ENCODE measurements at regions not wholly inside any gene's neighbourhood (a gene's known extent, or its start where the extent isn't known, plus 50 kb on each side); places are given as distances from the start of the nearest gene placed in this dataset.

DNA sequence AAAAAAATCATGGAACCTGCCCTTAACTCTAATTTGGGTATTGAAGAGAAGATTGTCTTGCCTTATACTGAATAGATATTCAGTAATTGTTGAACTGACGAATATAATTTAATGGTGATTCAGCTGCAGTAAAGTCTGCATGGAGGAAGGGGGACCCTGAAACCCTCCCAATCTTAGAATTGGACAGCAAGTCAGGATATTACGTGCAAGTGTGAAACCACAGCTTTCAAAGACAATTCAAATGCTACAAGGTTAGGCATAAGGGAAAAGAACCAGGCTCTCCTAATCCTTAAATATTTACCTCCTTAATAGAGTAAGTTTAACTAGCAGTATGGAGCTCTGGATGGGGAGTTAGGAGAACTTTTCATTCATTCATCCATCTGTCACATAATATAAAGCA is 226.9 kb upstream of the TNP1 start:
- TF ChIP-seq, protein P1, sequence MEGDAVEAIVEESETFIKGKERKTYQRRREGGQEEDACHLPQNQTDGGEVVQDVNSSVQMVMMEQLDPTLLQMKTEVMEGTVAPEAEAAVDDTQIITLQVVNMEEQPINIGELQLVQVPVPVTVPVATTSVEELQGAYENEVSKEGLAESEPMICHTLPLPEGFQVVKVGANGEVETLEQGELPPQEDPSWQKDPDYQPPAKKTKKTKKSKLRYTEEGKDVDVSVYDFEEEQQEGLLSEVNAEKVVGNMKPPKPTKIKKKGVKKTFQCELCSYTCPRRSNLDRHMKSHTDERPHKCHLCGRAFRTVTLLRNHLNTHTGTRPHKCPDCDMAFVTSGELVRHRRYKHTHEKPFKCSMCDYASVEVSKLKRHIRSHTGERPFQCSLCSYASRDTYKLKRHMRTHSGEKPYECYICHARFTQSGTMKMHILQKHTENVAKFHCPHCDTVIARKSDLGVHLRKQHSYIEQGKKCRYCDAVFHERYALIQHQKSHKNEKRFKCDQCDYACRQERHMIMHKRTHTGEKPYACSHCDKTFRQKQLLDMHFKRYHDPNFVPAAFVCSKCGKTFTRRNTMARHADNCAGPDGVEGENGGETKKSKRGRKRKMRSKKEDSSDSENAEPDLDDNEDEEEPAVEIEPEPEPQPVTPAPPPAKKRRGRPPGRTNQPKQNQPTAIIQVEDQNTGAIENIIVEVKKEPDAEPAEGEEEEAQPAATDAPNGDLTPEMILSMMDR (IDR thresholded peaks at IDR 0.05; ENCODE audit: unreplicated experiment) = no peak
- no peak overlapping the region for H3K27ac Mint-ChIP-seq (ENCODE audit: unreplicated experiment)
- H3K27me3 Mint-ChIP-seq (ENCODE audit: unreplicated experiment) = peaks cover 4% of the 10 kb centered on the region
- no peaks in the 10 kb centered on the region for H3K4me1 Mint-ChIP-seq (ENCODE audit: unreplicated experiment)
- H3K9me3 Mint-ChIP-seq (ENCODE audit: unreplicated experiment) = no peaks in the 10 kb centered on the region
- H3K4me3 Mint-ChIP-seq (ENCODE audit: unreplicated experiment) = no peak overlapping the region
- DNase-seq (ENCODE audit: low spot score) = no peak
- no peaks in the 10 kb centered on the region for H3K36me3 Mint-ChIP-seq (ENCODE audit: low read depth, unreplicated experiment)

DNA sequence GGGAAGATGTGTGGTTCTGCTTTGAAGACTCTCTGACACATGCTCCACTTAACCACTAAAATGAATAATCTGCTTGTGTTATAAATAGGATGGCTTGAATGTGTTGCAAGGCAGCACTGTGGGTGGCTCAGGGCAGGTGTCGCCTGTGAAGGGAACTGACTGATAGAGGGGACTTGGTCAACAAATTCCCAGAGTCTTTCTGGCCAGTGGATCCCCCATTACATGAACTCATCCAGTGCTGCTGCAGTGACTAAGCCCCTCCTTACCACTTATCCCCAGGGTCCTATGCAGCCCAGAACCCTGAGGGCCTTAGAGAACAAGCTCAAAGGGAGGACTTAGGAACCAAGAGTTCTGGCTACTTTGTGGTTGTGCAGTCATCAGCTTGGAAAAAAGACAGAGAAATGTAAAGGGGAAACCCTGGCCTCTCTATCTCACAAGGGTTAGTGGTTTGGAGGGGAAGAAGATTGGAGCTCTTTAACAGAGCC is 226.2 kb upstream of the TNP1 start:
- Mint-ChIP-seq H3K27me3 (ENCODE audit: unreplicated experiment) (peaks cover 4% of the 10 kb centered on the region), H3K4me3 (ENCODE audit: unreplicated experiment) (no peak overlapping the region), H3K4me1 (ENCODE audit: unreplicated experiment) (no peaks in the 10 kb centered on the region), H3K27ac (ENCODE audit: unreplicated experiment) (no peak overlapping the region), H3K36me3 (ENCODE audit: low read depth, unreplicated experiment) (no peaks in the 10 kb centered on the region), H3K9me3 (ENCODE audit: unreplicated experiment) (no peaks in the 10 kb centered on the region)
- DNase-seq (ENCODE audit: low spot score) = no peak
- TF ChIP-seq, protein P1 (IDR thresholded peaks at IDR 0.05; ENCODE audit: unreplicated experiment) = no peak

DNA sequence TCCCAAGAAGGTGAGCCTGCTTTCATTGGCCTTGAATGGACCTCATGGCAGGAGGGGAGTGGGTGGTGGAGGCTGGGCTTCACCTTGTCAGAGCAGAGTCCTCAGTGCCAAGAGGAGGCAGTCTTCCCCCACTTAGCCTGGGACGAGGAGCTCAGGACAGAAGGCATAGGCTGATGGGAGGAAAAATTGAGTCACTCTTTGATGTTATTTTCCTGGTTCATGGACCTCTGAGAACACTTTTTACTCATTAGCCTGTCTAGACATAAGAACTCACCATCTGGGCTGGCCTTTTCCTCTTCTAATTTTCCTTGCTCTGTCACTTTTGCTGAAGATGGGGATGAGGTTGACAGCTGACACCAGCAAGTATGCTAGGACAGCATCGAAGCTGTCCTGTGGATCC is 225.7 kb upstream of the TNP1 start:
- no peak for DNase-seq (ENCODE audit: low spot score)
- Mint-ChIP-seq H3K4me3 (ENCODE audit: unreplicated experiment) (no peak overlapping the region), H3K4me1 (ENCODE audit: unreplicated experiment) (no peaks in the 10 kb centered on the region), H3K27me3 (ENCODE audit: unreplicated experiment) (peaks cover 4% of the 10 kb centered on the region), H3K9me3 (ENCODE audit: unreplicated experiment) (no peaks in the 10 kb centered on the region), H3K27ac (ENCODE audit: unreplicated experiment) (no peak overlapping the region), H3K36me3 (ENCODE audit: low read depth, unreplicated experiment) (no peaks in the 10 kb centered on the region)
- TF ChIP-seq, protein P1 (IDR thresholded peaks at IDR 0.05; ENCODE audit: unreplicated experiment) = no peak

DNA sequence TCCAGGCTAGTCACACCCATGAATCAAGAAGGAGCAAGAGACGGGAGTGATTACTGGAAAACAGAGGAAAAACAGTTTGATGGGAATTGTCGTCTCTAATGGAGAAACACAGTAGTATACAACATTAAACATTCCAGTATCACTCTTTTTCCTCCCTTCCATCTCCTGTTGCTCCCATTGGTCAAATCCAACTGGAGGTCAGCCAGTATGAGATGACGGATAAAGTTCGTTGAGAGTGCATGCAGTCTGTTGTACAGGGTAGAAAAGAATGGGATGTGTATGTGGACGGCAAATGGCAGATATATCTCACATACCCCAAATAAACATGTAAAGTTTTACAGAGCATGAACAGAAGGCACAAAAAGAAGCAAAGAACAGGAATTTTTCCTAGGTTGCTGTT is 221.9 kb upstream of the TNP1 start:
- Mint-ChIP-seq H3K9me3 (ENCODE audit: unreplicated experiment) (no peaks in the 10 kb centered on the region), H3K27me3 (ENCODE audit: unreplicated experiment) (peaks cover 4% of the 10 kb centered on the region), H3K36me3 (ENCODE audit: low read depth, unreplicated experiment) (no peaks in the 10 kb centered on the region), H3K4me1 (ENCODE audit: unreplicated experiment) (peaks cover 14% of the 10 kb centered on the region), H3K27ac (ENCODE audit: unreplicated experiment) (no peak overlapping the region), H3K4me3 (ENCODE audit: unreplicated experiment) (no peak overlapping the region)
- no peak for DNase-seq (ENCODE audit: low spot score)
- TF ChIP-seq, protein P1 (IDR thresholded peaks at IDR 0.05; ENCODE audit: unreplicated experiment) = no peak

DNA sequence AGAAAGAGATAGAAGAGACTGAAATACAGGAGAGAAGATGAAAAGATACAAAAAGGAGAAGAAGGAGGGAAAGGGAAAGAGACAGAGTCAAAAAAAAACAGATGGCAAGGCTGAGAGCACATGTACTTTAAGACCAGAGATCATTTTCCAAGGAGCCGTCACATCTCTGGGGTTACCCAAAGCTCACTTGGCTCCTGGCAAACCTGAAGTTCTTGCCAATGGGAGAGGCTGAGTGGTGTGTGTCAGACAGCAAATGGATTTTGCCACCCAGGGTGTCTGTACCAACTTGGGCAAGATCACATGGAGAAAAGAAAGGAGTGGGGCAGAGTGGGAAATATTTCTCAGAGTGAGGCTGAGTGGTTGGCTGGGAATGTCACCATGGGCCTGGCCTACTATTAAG is 219.3 kb upstream of the TNP1 start:
- Mint-ChIP-seq H3K36me3 (ENCODE audit: low read depth, unreplicated experiment) (no peaks in the 10 kb centered on the region), H3K27me3 (ENCODE audit: unreplicated experiment) (no peaks in the 10 kb centered on the region), H3K27ac (ENCODE audit: unreplicated experiment) (no peak overlapping the region), H3K4me3 (ENCODE audit: unreplicated experiment) (no peak overlapping the region), H3K9me3 (ENCODE audit: unreplicated experiment) (no peaks in the 10 kb centered on the region), H3K4me1 (ENCODE audit: unreplicated experiment) (peaks cover 40% of the 10 kb centered on the region)
- DNase-seq (ENCODE audit: low spot score) = no peak
- TF ChIP-seq, protein P1 (IDR thresholded peaks at IDR 0.05; ENCODE audit: unreplicated experiment) = no peak
